Putamen (tissue), 1 donor: ENCODE measurements at regions not wholly inside any gene's neighbourhood (a gene's known extent, or its start where the extent isn't known, plus 50 kb on each side); places are given as distances from the start of the nearest gene placed in this dataset.
"Not testable (repeated sequence)": the region's sequence is repeated elsewhere in the genome, so short reads cannot be mapped to it uniquely, and the experiment has no call there.

Experiments
- DNase-seq: peaks from one replicate; pipeline ENCODE4 v3.0.0-alpha.2; 2016; ENCODE audit warnings: low spot score

DNA sequence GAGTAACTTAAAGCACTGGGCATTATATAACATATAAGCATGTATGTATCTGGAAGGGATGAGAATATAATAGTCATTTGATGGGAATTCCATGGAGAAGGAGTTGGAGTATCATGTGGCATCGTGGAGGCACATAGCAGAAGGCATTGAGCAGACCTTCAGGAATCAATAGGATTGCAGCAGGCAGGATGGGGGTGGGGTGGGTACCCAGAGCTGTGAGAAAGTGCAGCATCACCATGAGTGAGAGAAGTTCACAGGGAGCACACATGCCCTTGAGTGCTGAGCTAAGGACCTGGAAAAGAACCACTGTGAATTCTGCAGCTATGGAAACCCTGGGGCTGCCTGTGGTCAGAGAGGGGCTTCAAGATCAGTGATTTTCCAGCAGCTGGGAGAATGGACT, 57.3 kb downstream of the MED10 start:
- no peak for DNase-seq

DNA sequence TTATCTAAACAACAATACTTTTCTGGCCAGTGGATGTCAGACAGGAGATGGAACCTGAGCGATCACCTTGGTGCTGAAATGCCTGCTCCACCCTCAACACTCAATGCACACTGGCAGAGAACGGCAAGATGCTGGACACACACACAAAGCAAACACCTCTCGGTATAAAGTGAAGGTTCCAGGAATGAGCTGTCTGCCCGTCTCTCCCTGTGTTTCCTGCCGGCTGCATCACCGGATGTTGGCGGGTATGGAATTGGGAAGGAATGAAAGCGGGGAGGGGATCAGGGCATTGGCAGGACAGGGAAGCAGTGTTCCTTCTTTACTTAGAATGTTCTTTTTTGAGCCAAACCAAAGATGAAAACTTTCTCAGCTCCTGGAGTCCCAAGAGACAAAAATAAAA, 59.2 kb downstream of the MED10 start:
- no peak for DNase-seq

DNA sequence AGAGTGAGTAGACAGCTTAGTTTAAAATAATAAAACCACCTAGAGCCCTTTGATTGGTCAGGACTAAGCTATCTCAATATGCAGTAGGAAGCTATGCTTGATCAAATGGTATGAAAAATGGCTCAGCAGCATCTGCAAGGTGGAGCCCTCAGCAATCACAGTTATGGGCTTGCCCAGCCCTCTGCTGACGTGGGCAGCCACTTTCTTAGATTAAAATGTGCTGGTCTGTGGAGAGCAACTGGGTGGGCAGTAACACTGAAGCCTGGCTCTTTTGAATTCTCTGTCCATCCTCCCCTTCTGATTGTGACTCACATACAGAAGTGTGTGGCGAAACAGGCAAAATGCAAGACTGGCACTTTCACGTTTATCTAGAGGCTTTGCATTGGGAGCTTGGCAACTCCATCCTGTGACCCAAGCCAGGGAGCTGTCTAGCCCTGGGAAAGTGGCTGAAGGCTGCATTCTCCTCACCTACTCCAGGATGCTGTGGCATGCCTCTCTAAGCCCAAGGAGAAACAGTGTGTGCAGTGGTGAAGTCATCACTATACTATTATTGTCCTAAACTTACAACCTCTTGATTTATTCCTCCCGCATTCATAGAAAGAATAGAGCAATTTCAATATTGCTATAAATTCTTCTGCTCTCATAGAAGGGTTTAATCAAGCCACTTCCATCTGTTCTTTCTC, 61.1 kb downstream of the MED10 start:
- no peak for DNase-seq

DNA sequence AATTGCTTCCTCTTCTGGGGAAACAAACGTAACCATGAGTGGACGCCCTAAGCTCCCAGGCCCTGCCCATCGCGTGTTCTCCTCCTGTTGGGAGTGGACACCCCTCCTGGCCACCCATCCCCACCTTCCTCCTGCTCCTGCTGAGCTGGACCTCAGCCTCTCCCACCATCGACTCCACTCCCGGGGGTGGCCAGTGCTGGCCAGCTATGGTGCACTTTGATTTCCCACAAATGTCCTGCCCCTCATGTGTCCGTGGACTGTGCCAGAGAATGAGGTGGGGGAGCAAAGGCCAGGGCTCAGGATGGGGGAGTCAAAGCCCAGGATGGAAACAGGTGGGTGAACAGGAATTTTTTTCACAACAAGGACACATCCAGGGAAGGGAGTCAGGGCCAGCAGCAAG, 62.8 kb downstream of the MED10 start:
- no peak for DNase-seq

DNA sequence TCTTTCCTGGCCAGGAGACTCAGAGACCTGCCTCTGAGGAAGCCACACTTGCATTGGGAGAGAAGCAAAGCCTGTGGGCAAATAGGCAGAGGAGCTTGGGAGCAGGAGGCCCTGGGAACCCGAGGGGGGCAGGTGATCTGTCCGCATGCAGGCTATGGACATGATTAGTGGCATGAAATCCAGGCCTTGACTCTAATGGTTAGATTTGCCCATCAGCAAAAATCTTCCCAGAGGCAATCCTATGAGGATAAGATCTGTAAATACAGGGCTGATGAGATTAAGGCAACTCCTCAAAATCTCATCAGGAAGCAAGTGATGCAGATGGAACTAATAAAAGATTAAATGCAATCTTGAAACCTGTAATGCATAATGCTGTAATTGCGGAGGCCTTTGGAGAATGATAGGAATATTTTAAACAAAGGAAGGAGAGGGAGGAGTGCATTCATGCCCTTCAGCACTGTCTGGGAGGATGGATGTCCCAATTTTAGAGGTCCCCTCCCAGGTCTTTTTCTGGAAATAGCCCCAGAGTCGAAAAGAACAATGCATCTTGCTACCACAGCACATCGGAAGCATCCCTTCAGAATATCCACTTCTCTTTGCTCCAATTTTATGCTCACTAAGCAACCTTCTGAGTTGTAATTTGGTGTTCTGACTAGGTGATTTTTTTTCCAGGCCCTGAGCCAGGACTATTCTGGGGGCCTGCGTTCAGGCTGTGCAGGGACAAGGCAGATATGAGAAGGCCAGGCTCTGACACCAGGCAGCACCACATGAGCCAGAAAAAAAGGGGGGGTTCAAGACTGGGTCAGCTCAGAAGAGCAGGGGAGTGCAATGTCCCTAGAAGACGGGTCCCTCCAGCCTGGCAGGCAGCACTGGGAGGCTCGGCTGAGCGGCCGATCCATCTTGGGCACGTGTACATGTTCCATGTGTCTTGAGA, 66.5 kb downstream of the MED10 start:
- no peak for DNase-seq

DNA sequence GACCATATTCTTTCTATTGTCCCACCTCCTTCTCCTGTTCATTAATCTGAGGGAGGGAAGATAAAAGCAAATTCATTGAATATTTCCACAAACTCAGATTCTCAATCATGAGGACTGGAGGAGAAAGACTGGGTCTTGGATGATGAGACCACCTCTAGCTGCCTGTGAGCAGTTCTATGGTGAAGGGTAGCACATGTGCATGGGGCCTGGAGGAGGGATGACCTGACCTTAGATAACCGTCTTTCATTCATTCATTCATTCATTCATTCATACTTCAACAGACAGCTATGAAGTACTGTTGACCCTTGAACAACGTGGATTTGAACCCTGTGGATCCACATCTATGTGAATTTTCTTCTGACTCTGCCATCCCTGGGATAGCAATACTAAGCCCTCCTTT, 68.4 kb downstream of the MED10 start:
- DNase-seq: no peak

DNA sequence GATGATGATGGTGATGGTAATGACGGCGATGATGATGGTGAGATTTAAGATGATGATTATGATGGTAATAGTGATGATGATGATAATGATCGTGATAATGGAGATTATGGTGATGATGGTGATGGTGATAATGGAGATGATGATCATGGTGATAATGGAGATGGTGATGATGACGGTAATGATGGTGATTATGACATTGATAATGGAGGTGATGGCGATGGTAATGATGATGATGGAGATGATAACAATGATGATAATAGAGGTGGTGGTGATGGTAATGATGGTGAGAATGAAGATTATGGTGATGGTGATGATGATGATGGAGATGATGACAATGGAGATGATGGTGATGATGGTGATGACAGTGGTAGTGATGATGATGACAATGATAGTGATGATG, 69.7 kb downstream of the MED10 start:
- DNase-seq: no peak

DNA sequence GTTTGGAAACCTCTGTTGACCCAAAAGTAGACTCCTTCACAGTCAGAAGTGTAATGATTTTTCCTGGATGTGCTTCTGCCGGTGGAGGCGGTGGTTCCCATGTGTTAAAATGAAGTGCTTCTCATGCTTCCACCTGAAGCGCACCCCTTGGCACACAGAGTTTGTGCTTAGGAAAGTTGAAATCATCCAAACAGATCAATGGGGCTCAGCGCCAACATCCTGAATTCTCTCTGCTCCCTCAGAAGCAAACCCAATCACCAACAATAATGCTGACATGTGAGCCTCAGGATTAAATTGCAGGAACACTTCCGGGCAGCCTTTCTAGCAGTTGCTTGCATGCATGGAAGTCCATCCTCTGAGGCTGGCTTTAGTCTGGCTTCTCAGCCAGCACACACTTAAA, 71.0 kb downstream of the MED10 start:
- no peak for DNase-seq

DNA sequence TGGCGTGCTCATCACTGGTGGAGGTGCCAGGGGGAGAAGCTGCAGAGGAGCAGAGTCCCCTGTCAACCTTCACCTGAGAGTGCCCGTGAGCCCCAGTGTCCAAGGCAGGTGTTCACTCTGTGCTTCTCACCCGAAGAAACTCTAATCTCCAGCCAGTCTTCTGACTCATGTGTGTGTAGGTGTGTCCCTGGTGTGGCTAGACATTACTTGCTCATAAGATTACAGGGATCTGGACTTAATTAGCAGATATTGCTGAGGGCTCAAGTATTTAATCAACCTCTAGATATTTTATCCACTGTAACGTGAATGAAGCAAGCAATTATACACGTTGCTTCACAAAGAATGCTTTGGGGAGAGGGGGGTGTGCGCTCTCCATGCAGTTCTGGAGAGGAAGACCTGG, 72.5 kb downstream of the MED10 start:
- DNase-seq: no peak

DNA sequence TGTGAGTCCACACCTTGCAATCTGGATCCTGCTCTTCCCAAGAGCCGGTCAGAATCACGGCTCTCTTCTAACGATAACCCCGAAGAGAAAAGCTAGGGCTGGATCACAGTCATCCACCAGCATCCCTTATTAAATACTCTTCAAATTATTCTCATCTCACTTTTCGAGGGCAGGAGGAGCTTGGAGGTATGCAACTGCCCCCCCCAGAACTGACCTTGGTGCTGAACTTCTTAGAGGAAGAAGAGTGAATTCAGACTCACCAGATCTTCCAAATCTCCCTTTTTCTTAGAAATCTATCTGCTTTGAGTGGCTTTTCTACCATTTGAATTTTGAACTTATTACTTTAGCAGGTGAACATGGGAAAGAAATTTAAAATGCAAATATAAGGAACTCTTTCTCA, 75.7 kb downstream of the MED10 start:
- DNase-seq: no peak

DNA sequence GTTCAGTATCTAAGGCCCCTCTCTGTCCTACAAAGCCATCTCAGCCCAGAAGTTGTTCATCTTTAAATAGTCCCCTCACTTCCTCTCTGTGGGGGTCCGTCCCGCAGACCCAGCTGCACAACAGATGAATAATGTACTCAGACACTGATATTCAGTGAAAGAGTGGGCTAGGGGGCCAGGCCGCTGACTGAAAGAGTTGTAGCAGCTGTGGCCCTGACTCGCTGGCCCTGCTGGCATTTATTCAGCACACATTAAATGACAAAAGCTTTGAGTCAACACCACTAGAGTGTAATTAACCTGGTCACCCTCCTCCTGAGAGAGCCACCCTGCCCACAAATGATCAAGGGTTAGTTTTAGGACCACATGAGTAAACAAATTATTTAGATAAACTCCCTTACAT, 76.3 kb downstream of the MED10 start:
- no peak for DNase-seq

DNA sequence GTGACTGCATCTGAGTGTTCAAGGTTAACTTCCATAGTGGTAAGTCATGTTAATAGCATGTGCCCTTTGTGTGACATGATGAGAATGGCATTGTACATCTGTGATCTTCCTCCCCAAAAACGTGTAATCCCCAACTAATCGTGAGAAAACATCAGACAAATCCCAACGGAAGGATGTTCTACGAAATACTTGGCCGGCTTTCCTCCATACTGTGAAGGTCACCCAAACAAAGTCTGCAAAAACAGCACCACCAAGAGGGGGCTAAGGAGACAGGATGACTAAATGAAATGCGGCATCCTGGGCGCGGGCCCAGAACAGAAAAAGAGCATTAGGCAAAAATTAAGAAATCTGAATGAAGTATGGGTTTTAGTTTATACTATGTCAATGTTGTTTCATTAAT, 81.8 kb downstream of the MED10 start:
- DNase-seq: no peak

DNA sequence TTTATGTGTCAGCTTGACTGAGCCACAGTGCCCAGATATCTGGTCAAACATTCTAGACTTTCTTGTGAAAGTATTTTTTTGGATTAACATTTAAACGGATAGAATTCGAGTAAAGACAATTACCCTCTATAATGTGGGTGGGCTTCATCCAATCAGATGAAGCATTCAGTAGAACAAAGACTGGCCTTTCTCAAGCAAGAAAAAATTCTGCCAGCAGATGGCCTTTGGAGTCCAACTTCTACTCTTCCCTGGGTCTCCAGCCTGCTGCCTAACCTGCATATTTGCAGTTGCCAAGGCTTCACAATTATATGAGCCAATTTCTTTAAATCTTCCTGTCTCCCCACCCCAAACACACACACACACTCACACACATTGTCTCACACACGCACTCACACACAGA, 86.4 kb downstream of the MED10 start:
- no peak for DNase-seq

DNA sequence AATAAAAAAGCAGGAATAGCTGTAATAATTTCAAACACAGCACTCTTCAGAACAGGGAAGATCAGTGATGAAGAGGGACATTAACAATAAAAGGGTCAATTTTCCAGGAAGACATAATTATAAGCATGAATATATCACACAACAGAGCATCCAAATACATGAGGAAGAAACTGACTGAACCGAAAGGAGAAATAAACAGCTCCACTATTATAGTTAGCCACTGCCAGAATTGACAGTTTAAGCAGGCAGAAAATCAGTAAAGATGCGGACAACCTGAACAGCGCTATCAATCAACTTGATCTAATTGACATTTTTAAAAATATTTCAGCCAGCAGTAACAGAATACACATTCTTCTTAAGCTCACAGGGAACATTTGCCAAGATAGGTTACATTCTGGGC, 89.1 kb downstream of the MED10 start:
- no peak for DNase-seq

DNA sequence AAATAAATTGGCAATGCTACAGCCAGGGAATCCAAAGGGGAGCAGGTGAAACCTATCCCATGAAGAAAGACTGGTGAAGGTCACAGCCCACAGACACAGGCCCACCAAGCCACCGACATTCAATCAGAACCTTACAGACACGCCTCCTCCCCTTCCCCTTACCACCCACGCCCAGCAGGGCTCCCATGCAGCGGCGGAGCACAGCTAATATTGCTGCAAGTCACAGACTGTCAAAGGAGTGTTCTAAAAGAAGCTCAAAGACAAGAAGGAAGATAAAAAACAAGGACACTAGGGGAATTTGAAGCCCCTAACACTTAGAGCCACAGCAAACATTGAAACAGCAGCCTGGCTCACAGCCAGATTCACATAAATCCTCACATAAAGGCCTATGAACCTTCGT, 91.2 kb downstream of the MED10 start:
- DNase-seq: peak; percentile 29

DNA sequence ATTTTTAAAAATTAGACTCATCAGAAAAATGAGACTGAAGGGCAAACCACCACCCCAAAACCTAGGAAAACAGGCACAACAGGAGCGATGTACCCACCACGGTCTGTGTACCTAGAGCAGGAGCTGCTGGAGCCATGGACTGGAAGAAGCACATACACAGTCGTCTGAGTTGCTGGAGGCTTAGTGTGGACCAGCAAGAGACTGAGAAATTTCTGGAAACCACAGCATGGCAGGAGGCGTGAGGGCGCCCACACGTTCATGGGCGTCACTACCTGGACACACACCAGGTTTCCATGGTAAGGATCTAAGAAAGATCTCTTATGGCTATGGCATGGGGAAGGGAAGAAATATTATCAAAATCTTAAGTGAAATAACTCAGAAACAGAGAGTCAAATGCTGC, 91.9 kb downstream of the MED10 start:
- DNase-seq: no peak

DNA sequence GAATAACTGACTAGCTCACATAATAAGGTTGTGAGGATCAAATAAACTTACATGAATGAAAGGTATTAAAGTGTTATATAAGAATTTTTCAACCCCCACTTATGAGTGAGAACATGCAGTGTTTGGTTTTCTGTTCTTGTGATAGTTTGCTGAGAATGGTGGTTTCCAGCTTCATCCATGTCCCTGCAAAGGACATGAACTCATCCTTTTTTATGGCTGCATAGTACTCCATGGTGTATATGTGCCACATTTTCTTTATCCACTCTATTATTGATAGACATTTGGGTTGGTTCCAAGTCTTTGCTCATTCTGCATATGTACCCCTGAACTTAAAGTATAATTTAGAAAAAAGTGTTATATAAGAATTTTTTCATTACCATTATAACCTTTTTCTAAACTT, 93.9 kb downstream of the MED10 start:
- not testable (repeated sequence) for DNase-seq

DNA sequence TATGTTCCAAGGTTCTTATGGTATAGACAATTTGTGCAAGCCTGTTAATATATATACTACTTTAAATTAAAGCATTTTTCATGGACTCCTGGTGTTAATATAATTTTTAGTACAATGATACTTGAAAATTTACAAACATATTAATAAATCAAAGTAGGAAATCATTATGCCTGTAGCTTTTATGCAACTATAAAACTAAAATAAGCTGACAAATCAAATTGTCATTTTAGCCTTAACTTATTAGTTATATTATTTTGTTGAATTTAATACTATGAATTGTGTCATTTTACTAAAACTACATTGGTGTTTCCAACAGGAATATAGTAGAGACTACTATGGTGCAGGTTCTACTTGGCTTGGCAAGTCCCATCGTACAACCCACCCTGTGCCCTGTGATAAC, 96.0 kb downstream of the MED10 start:
- no peak for DNase-seq

DNA sequence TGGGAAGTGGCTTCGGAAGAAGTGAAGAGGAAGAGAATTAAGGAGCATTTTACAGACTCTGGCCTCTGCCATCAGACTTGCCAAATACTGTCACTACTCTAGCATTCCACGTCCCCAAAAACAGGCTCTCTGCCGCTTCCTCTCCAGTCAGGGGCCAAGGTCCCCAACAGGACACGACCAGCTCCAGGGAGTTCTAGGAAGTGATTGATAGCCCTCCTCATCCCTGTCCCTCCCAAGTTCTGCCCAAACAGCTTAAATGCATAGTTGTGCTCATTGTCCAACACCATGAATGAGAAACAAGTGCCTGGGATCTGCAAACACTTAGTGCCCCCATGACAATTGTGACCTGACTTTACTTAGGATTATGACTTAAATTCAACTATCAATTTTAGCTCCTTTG, 96.5 kb downstream of the MED10 start:
- DNase-seq: no peak

DNA sequence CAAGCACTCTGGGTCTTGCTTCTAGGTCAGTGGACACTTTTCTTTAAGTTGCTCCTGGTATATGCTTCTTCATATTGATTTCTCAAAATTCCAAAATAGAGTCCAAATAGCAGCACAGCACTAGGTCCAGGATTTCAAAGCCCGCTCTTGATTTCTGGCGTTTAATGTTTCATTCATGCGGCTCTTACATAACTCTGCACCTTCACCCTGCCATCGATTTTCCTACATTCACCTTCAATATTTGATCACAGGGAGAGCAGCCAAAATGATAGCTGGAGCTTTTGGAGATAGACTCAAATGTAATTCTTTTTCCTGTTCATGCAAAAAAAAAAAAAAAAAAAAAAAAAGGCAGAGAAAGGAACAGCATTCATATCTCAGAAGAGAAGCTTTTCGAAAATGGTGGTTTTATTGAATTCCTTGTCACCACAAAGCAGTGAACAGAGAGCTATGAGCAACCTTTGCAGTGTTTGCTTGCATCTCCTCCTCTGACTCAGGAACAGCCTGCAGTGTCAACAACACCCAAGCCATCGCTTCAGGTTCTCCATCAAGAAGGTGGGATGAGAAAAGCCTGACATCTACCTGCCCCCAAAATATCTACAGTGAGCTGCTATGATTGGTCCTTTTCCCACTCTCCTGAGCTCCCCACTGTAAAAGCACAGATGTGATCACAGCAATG, 97.8 kb downstream of the MED10 start:
- no peak for DNase-seq

DNA sequence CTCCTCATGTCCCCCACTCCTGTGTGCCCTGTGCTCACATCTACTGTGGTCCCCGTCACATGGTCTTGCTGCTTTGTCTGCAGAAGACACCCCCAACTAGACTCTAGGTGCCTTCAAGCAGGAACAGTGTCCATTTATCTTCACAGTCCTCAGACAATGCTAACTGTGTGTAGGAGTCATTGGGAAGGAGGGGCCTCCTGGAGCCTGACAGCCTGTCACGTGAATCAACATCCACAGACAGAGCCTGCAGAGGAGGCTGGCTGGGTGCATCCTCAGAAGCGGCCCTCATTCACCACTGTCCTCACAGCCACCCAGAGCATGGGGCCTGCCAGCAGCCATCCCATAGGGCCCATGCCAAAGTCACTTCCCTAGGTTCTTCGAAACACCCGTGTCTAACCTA, 98.7 kb downstream of the MED10 start:
- peak; percentile 47 for DNase-seq

DNA sequence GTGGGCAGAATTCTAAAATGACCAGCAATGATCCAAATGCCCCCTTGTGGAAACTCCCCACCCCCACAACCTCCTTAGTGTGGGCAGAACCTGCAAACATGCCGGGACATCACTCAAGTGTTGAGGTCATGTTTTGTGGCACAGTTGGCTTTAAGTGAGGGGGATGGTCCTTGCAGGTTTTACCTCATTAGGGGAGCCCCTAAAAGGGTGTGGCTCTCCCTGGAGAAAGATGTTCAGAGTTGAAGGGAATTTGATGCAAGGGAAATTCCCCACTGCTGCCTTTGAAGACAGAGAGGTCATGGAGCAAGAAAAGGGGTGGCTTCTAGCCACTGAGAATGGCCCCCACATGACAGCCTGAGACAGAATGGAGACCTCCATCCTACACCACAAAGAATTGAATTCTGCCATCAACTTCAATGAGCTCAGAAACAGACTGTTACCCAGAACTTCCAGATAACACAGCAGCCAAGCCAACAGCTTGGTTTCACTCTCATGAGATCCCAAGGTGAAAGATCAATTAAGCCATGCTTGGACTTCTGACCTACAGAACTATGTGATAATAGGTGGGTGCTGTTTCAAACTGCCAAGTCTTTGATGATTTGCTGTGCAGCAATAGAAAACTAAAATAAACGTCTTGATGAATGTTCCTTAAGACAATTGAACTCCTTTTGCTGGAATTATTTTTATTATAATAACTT, 103.4 kb downstream of the MED10 start:
- DNase-seq: no peak
